ENCODE measurements at regions not wholly inside any gene's neighbourhood (a gene's known extent, or its start where the extent isn't known, plus 50 kb on each side); places are given as distances from the start of the nearest gene placed in this dataset.

DNA sequence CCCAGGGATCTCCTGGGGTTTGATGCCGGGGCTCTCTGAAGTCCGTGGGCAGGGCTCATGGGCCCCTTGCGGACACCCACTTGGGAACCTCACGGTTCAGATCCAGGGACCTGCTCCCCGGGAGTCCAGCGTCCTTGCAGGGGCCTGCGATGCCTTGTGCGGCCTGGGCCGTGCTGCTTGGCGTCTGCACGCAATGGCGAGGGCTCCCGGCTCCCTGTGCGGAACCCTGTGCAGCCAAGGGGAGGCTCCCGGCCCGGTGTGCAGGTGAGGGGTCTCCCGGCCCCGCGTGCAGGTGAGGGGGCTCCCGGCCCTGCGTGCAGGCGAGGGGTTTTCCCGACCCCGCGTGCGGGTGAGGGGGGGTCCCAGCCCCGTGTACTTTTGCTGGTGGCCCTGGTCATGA is 146.7 kb downstream of the DNAJB6 start:
- no peak overlapping the region for H3K4me3 Mint-ChIP-seq (ENCODE audit: low read depth, unreplicated experiment)
- H3K27me3 Mint-ChIP-seq (ENCODE audit: unreplicated experiment), result no peaks in the 10 kb centered on the region
- no TSS peak for BruUV-seq (replicated peaks)
- H3K9me3 Mint-ChIP-seq (ENCODE audit: low read depth, unreplicated experiment), result peaks cover 3% of the 10 kb centered on the region
- intact Hi-C loops (cut with micrococcal nuclease; ENCODE audit: unreplicated experiment), result no loop called here
- no peak overlapping the region for H3K27ac Mint-ChIP-seq (ENCODE audit: unreplicated experiment)
- no peaks in the 10 kb centered on the region for H3K4me1 Mint-ChIP-seq (ENCODE audit: low read depth, unreplicated experiment)
- H3K36me3 Mint-ChIP-seq (ENCODE audit: insufficient read depth, unreplicated experiment), result no peaks in the 10 kb centered on the region
- TF ChIP-seq, protein P1, sequence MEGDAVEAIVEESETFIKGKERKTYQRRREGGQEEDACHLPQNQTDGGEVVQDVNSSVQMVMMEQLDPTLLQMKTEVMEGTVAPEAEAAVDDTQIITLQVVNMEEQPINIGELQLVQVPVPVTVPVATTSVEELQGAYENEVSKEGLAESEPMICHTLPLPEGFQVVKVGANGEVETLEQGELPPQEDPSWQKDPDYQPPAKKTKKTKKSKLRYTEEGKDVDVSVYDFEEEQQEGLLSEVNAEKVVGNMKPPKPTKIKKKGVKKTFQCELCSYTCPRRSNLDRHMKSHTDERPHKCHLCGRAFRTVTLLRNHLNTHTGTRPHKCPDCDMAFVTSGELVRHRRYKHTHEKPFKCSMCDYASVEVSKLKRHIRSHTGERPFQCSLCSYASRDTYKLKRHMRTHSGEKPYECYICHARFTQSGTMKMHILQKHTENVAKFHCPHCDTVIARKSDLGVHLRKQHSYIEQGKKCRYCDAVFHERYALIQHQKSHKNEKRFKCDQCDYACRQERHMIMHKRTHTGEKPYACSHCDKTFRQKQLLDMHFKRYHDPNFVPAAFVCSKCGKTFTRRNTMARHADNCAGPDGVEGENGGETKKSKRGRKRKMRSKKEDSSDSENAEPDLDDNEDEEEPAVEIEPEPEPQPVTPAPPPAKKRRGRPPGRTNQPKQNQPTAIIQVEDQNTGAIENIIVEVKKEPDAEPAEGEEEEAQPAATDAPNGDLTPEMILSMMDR (IDR thresholded peaks at IDR 0.05; ENCODE audit: unreplicated experiment), result no peak
- CTCF ChIA-PET, result no interaction called here
- no peak for DNase-seq

DNA sequence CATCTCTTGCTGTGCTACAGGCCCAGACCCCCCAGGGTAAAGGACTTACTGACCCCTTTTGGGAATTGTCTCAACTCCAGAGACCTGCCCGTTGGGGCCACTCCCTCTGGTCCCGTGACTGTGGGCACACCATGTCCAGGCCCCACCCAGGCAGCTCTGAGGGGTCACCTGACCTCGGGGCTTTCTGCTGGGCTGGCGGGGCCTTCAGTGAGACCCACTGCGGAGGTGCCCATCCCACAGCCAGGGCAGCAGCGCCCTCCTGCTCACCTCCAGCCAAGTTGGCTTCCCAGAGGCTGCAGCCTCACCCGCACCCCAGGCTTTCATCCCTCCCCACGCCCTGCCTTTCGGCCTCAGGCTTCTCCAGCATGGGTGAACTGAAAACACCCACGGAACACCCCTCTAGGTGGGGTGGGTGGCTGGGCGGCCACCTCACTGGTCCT is 147.2 kb downstream of the DNAJB6 start:
- Mint-ChIP-seq H3K27ac (ENCODE audit: unreplicated experiment) (no peak overlapping the region), H3K27me3 (ENCODE audit: unreplicated experiment) (no peaks in the 10 kb centered on the region), H3K36me3 (ENCODE audit: insufficient read depth, unreplicated experiment) (no peaks in the 10 kb centered on the region), H3K4me1 (ENCODE audit: low read depth, unreplicated experiment) (no peaks in the 10 kb centered on the region), H3K9me3 (ENCODE audit: low read depth, unreplicated experiment) (peaks cover 3% of the 10 kb centered on the region), H3K4me3 (ENCODE audit: low read depth, unreplicated experiment) (no peak overlapping the region)
- TF ChIP-seq, protein P1 (IDR thresholded peaks at IDR 0.05; ENCODE audit: unreplicated experiment), result no peak
- no peak for DNase-seq
- no TSS peak for BruUV-seq (replicated peaks)
- intact Hi-C loops (cut with micrococcal nuclease; ENCODE audit: unreplicated experiment), result no loop called here
- CTCF ChIA-PET, result no interaction called here

DNA sequence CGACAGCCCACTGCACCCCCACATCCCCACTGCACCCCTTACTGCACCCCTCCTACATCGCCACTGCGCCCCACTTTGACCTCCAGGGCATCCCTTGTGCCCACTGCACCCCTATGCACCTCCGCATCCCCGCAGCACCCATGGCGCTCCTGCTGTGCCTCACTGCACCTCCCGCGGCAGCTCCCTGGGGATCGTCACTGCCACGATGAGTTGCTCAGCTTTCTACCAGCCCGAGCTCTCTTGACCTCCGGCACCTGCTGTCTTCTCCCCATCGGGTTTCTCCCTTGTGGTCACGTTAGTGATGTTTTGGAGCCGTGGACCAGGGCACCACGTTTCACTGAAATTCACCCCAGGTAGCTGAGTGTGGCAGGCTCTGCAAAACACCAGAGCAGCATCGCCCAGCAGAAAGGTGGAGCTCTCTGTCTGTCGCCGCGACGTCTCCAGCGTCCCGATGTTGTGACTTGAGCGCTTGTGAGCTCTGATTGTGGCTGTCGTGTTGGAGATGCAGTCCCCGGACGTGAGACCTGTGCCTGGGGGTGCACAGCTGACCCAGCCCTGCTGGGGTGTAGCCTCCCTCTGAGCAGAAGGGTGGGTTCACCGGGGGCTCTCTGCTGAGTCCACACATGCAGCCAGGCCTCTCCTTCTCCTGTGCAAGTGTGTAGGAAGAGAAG is 147.7 kb downstream of the DNAJB6 start:
- CTCF ChIA-PET, result no interaction called here
- Mint-ChIP-seq H3K9me3 (ENCODE audit: low read depth, unreplicated experiment) (peaks cover 3% of the 10 kb centered on the region), H3K4me1 (ENCODE audit: low read depth, unreplicated experiment) (no peaks in the 10 kb centered on the region), H3K27ac (ENCODE audit: unreplicated experiment) (no peak overlapping the region), H3K27me3 (ENCODE audit: unreplicated experiment) (no peaks in the 10 kb centered on the region), H3K4me3 (ENCODE audit: low read depth, unreplicated experiment) (no peak overlapping the region), H3K36me3 (ENCODE audit: insufficient read depth, unreplicated experiment) (no peaks in the 10 kb centered on the region)
- intact Hi-C loops (cut with micrococcal nuclease; ENCODE audit: unreplicated experiment), result no loop called here
- TF ChIP-seq, protein P1 (IDR thresholded peaks at IDR 0.05; ENCODE audit: unreplicated experiment), result no peak
- DNase-seq, result no peak
- no TSS peak for BruUV-seq (replicated peaks)

- BruUV-seq (replicated peaks), result no TSS peak
- no peak overlapping the region for H3K4me3 Mint-ChIP-seq (ENCODE audit: low read depth, unreplicated experiment)
- no peak for DNase-seq
- H3K4me1 Mint-ChIP-seq (ENCODE audit: low read depth, unreplicated experiment), result no peaks in the 10 kb centered on the region
- no peak overlapping the region for H3K27ac Mint-ChIP-seq (ENCODE audit: unreplicated experiment)
- CTCF ChIA-PET, result no interaction called here
- TF ChIP-seq, protein P1 (IDR thresholded peaks at IDR 0.05; ENCODE audit: unreplicated experiment), result no peak
- no peaks in the 10 kb centered on the region for H3K36me3 Mint-ChIP-seq (ENCODE audit: insufficient read depth, unreplicated experiment)
- no peaks in the 10 kb centered on the region for H3K27me3 Mint-ChIP-seq (ENCODE audit: unreplicated experiment)
- intact Hi-C loops (cut with micrococcal nuclease; ENCODE audit: unreplicated experiment), result no loop called here
- peaks cover 3% of the 10 kb centered on the region for H3K9me3 Mint-ChIP-seq (ENCODE audit: low read depth, unreplicated experiment)
Measured at GRCh38 chr7:157485361-157485831, 148.6 kb downstream of the DNAJB6 start.
